NCI-H82 (cell line): ENCODE measurements at regions not wholly inside any gene's neighbourhood (a gene's known extent, or its start where the extent isn't known, plus 50 kb on each side); places are given as distances from the start of the nearest gene placed in this dataset.

Experiments
- DNase-seq: peaks from one replicate; lab custom pipeline; 2025; lab: John Stamatoyannopoulos, UW

GRCh38 chr10:47104786-47105385 is 193.7 kb downstream of the PTPN20 start:
- no peak for DNase-seq

DNA sequence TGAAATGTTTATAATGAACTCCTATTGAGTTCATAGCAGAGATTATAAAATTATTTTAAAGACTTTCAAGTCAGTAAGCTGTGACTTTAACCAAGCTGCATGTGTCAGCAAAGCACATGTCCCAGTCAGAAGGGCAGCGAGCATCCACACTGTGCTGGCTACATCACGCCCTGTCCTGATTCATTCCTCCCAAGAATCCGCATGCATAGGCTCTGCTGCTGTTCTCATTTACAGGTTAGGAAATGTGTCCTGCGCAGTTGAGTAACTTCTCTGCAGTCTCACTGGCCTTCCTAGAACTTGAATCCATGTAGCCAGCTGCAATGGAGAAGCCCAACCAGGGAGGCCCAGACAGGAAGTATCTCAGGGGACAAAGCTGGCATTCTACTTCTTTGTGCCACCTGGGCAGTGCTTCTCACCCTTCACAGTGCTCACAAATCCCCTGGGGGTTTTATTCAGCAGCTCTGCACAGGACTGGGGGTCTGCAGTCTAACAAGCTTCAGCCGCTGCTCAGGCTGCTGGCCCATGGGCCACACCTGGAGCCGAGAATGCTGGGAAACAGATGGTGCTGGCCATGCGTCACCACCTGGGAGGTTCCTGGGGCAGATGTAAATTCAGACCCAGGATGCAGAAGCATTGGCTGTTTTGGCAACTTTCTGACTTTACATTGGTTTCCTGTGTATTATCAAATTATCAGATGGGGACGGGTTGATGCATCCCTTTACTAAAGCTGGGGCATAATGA is 192.8 kb upstream of the GDF10 start:
- no peak for DNase-seq

DNA sequence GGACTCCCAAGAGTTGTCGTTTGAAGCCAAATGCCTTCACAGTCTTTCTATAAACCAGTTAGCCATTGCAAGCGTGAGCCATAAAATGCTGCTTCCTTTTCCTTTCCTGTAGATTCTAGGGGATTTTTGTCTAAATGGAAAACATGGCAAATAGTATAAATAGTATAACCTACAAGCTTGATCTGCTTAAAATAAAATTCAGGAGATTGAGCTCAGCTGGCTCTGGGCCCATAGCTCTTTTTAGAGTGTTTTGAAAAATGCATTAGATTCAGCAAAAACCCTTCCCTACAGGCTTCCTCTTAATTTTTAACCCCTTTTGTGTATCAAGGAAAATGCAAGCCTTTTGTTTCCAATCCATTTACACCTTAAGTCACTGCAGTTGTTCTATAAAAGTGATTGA is 190.1 kb upstream of the GDF10 start:
- no peak for DNase-seq

GRCh38 chr10:47111329-47111862 is 188.6 kb upstream of the GDF10 start:
- no peak for DNase-seq

- no peak for DNase-seq
Measured at GRCh38 chr10:47112612-47113011, 187.4 kb upstream of the GDF10 start.

DNA sequence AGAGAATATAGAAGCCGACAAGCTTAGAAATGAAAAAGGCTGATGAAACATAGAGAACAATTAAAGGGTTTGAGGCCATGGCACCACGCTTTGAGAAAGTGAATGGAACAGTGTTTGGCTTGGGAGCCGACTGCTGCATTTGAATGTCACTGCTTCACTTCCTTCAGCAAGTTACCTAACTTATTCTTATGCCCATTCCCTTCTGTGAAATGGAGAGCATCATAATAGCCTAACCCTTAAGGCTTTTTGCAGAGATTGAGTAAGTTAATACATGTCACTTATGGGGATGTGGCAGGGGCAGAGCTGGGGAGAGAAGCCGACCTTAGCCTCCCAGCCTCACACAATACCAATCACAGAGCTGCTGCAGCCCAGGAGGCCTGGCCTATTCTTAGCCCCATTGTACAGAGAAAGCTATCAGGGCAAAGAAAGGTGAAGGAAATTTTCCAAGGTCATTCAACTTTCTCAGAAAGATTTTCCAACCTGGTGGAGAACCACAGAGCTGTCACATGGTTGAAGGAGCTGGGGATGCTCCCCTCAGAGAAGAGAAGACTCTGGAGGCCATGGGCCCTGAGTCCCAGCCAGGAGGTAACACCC is 186.0 kb upstream of the GDF10 start:
- DNase-seq = no peak

DNA sequence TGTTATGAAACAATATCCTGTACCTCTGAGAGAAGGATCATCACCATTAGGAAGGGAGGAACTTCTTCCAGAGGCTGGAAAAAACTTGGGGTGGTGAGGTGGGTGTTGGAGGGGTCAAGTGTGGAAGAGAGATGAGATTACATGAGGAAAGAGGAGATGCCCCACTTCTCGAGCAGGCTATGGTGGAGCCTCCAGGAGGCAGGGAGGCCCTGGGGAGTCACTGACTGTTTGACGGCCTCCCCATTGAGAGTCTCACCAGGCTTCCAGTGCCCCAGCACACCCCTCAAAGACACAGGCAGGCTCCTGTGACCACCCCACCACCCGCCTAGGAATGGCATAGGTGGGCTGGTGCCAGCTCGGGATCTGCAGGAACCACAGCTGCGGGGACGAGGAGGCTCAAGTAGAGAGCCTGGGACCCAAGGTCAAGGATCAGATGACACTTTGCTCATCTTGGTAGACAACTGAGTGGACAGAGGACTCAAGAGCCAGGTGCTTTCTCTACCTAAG is 185.3 kb upstream of the GDF10 start:
- DNase-seq = no peak

GRCh38 chr10:47115322-47115721 is 184.7 kb upstream of the GDF10 start:
- DNase-seq = no peak

- DNase-seq = no peak
Measured at GRCh38 chr10:47116445-47116844, 183.6 kb upstream of the GDF10 start.

GRCh38 chr10:47118326-47118725 is 181.7 kb upstream of the GDF10 start:
- DNase-seq = no peak

DNA sequence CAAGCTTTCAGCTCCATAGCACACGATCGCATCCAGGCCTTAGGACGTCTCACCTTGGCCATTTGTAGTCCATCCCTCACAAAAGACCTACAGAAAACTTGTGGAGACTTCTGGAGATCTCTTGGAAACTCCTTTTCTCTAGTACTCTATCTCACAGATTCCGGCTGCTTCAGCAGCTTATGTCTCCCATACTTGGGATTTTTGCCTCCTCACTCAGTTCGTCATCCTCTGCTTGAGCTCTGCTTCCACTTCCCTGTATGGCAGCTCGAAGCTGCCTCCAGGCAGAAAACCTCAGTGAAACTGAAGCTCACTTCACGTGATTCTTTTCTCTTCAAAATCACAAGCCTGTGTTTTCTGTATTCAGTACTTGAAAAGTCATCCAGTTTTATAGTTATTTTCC is 178.7 kb upstream of the GDF10 start:
- no peak for DNase-seq

DNA sequence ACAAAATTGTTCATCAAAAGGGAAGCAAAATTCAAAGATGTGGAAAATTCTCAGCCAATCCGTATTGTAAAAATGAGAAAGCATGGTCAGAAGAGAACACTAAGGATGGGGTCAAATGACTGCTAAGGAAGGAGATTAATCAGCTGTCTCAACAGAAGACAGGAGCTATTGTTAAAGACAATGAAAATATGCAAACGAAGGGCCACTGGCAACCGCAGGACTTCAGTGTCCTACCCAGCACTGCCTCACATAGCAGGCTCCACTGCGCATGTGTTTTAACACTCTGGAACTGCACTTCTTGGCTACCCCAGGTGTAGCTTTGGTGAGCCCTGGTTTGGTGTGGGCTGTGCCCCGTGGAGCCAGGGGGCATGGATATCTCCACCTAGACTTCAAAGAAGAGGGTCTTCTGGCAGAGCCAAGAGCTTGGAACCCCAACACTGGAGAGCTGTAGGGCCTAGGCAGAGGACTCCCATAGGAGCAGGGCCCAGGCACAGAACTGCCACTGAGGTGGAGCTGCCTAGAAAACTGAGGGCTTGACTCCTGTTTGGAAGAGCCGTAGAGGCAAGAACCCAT is 176.2 kb upstream of the GDF10 start:
- DNase-seq = no peak

DNA sequence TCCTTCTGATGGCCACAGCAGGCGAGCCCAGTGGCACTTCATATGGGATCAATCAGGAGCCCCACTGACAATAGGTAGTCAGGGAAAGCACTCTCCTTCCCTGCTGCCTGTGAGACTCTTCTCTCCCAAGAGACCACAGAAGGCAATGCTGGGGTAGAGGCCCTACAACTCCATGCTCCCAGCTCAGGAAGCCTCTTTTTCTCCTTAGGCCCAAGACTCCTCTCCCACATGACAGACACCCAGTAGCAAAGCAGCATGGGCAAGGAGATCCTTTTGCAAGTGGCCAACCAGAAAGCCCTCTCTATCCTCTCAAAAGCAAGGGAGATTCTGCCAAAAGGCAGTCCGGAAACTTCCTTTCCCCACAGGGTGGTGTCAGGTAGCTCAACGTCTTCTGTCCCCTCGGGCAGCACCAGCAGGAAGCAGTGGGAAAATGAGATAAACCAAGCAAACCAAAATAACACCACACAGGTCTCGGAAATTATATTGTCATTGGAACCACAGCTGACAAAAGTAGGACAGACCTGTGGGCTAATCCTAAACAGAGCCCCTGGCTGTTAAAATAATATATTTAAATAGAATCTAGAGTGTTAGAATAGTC is 172.7 kb upstream of the GDF10 start:
- DNase-seq = no peak

DNA sequence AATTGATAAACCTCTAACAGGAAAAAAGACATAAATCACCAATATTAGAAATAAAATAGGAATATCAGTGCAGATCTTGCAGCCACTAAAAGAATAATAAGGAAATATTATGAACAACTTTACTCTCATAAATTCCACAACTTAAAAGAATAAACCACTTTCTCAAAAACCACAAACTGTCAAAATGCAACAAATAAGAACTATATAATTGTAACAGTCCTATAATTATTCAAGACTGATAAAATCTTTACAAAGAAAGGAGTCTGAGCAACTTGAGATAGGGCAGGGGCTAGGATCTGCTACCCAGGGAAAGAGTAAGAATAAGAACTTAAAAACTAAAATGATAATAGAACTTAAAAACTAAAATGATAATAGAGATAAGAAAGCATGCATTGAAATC is 169.5 kb upstream of the GDF10 start:
- no peak for DNase-seq

GRCh38 chr10:47133871-47134570 is 166.0 kb upstream of the GDF10 start:
- DNase-seq = no peak

DNA sequence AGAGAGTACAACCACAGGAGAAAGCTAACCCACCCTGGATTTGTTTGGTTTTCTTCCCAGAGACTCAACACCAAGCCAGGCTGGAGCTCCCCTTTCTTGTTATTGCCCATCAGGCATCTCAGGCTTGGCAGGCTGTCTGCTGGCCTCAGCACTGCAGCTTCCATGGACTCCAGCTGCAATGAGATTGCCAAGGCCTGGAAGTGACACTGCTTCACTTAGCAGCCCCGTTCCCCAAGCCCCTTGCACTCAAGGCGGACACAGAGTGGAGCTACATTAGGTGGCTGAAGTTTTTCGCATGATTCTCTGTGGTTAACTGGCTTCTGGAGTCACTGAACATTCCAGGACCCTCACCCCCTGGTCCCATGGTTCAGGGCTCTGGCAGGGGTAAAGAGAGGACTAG is 163.1 kb upstream of the GDF10 start:
- no peak for DNase-seq

DNA sequence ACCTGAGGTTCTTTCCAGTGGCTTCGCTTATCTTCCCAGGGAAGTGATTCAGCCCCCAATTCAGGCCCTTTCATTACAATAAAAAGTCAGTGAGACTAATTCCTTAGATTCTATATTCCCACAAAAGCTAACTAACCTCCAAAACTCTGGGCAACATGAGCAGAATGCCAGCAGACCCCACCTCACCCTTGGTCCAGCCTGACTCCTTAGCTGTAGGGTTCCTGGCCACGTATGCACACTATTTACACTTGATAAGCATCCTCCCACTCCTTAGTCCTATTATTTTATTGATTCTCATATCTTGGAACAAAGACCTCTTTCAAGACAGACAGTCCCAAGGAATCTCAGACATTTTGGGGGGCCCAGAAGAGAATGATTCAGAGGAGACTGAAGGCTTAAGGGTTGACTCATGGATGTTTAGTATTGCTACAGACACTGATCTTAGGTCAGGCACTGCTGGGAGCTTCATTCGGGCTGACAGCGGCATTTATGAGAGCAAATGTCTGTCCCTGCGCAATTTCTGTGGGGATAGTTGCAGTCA is 162.6 kb upstream of the GDF10 start:
- DNase-seq = no peak

GRCh38 chr10:47139121-47139520 is 160.9 kb upstream of the GDF10 start:
- DNase-seq = no peak

DNA sequence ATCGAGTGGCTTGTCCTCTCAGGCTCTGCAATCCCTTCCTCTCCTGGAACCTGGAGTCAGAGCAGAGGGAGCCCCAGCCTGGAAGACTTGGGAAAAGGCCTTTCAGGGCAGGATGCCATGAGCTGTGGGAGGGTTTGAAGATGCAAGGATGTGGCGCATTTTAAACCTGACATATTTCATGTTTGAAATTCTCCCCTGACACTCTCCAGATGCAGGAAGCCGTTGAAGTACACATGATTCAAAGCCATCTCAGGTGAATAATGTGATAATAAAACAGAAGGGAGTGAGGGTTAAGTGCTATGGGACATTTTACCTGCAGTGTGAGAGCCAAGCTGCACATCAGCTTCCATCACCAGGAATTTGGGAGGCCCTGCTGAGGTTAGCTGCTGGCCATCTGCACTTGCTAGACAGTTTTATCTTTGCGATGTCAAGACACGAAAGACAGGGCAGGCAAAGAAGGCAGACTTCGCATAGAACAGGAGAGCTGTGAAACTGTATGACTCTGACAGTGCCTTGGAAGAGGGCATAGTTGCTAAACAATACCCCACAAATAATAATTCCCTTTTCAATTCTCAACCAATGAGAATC is 159.1 kb upstream of the GDF10 start:
- DNase-seq = no peak

GRCh38 chr10:47141349-47141748 is 158.6 kb upstream of the GDF10 start:
- no peak for DNase-seq

DNA sequence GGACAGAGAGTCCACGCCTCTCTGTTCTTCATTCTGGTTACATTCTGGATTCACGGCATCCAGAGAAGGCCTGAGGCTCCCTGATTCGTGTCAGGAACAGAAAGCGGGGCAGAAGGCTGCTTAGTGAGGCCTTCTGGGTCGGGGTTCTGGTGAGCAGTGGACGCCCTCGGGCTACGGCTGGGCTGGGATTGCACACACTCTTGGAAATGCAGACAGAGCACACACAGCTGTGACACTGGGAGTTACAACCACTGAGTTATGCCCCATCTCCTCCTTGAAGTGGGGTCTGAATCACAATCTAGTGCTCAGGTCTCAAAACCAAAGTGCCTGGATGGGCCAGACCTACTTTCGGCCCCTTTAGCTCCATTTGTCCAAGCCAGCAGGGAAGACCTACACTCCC is 156.9 kb upstream of the GDF10 start:
- DNase-seq = no peak
